ENCODE measurements at regions not wholly inside any gene's neighbourhood (a gene's known extent, or its start where the extent isn't known, plus 50 kb on each side); places are given as distances from the start of the nearest gene placed in this dataset.

DNA sequence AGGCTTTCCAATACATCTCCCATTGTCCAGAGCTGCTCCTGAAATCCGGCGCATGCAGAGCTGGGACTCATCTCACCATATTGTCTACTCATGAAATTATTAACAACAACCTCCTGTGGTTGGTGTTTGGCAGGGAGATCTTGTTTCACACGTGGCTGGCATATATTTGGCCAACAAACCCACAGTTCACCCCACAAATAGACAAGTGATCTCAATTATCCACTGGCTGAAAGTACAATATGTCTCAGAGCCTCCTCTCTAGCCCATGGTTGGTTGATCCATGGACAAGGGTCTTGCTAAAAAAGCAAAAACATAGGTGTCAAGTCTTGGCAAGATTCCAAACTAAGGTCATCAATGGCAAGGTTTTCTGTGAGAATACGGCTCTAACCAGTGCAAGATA lies 386.9 kb downstream of the ETS1 start:
- no peaks in the 10 kb centered on the region for H3K36me3 ChIP-seq
- TF ChIP-seq POLR2A (IDR thresholded peaks at IDR 0.05) = no peak
- TF ChIP-seq, protein P1, sequence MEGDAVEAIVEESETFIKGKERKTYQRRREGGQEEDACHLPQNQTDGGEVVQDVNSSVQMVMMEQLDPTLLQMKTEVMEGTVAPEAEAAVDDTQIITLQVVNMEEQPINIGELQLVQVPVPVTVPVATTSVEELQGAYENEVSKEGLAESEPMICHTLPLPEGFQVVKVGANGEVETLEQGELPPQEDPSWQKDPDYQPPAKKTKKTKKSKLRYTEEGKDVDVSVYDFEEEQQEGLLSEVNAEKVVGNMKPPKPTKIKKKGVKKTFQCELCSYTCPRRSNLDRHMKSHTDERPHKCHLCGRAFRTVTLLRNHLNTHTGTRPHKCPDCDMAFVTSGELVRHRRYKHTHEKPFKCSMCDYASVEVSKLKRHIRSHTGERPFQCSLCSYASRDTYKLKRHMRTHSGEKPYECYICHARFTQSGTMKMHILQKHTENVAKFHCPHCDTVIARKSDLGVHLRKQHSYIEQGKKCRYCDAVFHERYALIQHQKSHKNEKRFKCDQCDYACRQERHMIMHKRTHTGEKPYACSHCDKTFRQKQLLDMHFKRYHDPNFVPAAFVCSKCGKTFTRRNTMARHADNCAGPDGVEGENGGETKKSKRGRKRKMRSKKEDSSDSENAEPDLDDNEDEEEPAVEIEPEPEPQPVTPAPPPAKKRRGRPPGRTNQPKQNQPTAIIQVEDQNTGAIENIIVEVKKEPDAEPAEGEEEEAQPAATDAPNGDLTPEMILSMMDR (IDR thresholded peaks at IDR 0.05) = no peak
- WGBS, 2 donors = 66 to 83% methylated on average over 4 of the region's 4 CpGs
- H3K27ac ChIP-seq = no peak overlapping the region
- intact Hi-C loops (cut with DNase I) = no loop called here
- H3K4me3 ChIP-seq = no peak overlapping the region
- no peak for DNase-seq
- no peaks in the 10 kb centered on the region for H3K4me1 ChIP-seq
- no peaks in the 10 kb centered on the region for H3K27me3 ChIP-seq
- no peaks in the 10 kb centered on the region for H3K9me3 ChIP-seq

DNA sequence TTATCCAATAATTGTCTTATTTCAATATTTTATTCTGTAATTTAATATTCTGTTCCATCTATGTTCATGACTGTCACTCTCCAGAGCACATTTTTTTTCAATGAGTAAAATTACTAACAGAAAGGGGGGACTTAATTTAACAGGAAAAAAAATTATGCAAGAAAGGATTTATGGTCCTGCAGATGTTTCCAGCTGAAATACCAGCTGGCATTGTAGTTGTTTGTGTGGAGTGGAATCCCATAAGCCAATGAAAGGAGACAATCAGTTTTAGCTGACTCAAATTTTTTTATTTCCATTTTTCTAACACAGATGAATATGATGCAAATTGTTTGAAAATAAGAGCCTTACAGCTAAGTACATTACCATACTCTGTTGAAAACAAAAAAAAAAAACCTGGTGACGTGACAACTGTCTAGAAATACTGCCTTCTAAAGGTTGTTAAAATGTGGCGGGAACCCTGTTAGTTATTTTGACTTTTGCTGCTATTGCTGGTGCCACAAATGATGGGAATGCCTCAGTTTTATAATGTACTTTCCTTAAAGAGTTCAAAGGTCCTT lies 389.1 kb downstream of the ETS1 start:
- Histone ChIP-seq H3K36me3 (no peaks in the 10 kb centered on the region), H3K27ac (no peak overlapping the region), H3K4me1 (peaks cover 0 to 7% (median 0%) of the 10 kb centered on the region in 3 donors), H3K4me3 (no peak overlapping the region), H3K27me3 (no peaks in the 10 kb centered on the region), H3K9me3 (no peaks in the 10 kb centered on the region)
- 77 to 85% methylated on average over 2 of the region's 2 CpGs for WGBS, 2 donors
- DNase-seq = no peak
- TF ChIP-seq, protein P1 (IDR thresholded peaks at IDR 0.05) = no peak
- TF ChIP-seq POLR2A (IDR thresholded peaks at IDR 0.05) = no peak
- intact Hi-C loops (cut with DNase I) = no loop called here

DNA sequence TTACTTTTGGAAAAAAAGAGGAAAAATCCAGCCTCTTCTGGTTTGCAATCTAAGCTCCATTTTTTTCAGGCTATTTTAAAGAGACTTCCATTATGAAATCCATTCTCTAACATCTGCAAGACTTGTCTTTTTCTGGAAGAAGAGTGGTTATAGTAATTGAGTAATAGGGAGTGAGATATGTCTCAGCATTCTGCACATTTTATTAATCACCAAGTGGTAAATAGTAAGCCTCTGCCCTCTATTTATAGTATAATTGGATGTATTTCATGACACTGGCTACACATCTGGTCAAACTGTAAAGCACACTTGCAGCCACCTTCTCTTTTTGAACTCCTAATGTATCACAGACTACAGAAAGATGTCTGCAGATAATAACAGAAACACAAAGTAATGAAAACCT lies 391.1 kb downstream of the ETS1 start:
- no peak overlapping the region for H3K27ac ChIP-seq
- no peaks in the 10 kb centered on the region for H3K27me3 ChIP-seq
- H3K4me3 ChIP-seq = no peak overlapping the region
- DNase-seq = no peak
- H3K4me1 ChIP-seq = peaks cover 0 to 7% (median 0%) of the 10 kb centered on the region in 3 donors
- TF ChIP-seq POLR2A (IDR thresholded peaks at IDR 0.05) = no peak
- TF ChIP-seq, protein P1 (IDR thresholded peaks at IDR 0.05) = no peak
- intact Hi-C loops (cut with DNase I) = no loop called here
- H3K36me3 ChIP-seq = no peaks in the 10 kb centered on the region
- H3K9me3 ChIP-seq = no peaks in the 10 kb centered on the region

DNA sequence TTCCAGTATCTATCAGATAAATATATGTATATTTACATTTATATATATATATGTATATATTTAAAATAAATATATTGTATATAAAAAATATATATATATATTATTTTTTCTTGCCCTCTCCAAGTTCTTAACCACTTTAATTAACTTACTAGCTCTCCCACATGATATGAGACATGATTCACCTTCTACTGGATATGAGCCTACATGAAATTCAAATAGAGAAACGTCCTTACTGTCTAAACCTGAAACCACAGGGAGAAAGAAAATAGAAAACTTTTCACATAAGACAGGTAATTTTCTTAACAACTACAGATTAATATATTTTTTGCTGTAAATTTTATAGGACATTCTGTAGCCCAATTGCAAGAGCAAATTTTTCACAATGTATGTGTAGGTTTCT lies 391.6 kb downstream of the ETS1 start:
- Histone ChIP-seq H3K4me3 (no peak overlapping the region), H3K9me3 (no peaks in the 10 kb centered on the region), H3K36me3 (no peaks in the 10 kb centered on the region), H3K4me1 (peaks cover 0 to 7% (median 0%) of the 10 kb centered on the region in 3 donors), H3K27me3 (no peaks in the 10 kb centered on the region), H3K27ac (no peak overlapping the region)
- DNase-seq = no peak
- intact Hi-C loops (cut with DNase I) = no loop called here
- WGBS, 2 donors = 33 to 42% methylated on average over 1 of the region's 1 CpG
- TF ChIP-seq, protein P1 (IDR thresholded peaks at IDR 0.05) = no peak
- TF ChIP-seq POLR2A (IDR thresholded peaks at IDR 0.05) = no peak

DNA sequence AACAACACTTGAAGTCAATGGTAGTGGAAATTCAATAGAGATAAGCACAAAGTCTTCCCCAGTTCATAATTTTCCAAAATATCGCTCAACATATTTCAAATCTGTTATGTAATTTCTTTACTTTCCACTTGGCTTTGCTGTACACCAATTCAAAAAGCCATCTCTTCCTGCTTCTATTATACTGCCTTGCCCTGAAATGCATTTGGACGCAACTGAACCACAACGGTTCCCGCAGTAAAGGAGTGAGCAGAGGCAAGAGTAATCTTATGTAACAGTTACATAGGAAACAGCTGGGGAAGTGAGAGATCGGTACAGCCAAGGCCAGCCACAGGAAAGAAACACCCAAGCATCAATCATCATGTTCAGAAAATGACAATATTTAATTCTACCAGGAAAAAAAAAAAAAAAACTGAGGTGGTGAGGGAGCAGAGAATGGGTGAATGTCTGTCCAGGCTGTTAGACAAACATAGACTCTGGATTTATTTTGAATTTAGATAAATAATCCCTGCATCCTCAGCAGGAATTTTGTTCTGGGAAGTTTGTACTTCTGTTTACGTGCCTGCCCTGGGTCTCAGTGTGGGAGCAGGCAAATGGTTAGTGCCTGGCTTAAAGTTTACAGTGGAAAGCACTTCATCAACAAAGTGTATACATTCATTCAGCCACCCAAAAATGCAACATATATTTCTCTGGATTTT lies 392.2 kb downstream of the ETS1 start:
- intact Hi-C loops (cut with DNase I) = no loop called here
- TF ChIP-seq, protein P1 (IDR thresholded peaks at IDR 0.05) = no peak
- TF ChIP-seq POLR2A (IDR thresholded peaks at IDR 0.05) = no peak
- no peak overlapping the region for H3K27ac ChIP-seq
- DNase-seq = no peak
- no peaks in the 10 kb centered on the region for H3K36me3 ChIP-seq
- H3K27me3 ChIP-seq = no peaks in the 10 kb centered on the region
- H3K4me3 ChIP-seq = no peak overlapping the region
- 45 to 51% methylated on average over 6 of the region's 6 CpGs for WGBS, 2 donors
- H3K9me3 ChIP-seq = no peaks in the 10 kb centered on the region
- H3K4me1 ChIP-seq = peaks cover 0 to 7% (median 0%) of the 10 kb centered on the region in 3 donors
